CD4-positive, alpha-beta T cell treated with Interleukin-12 subunit alpha and Interleukin-12 subunit beta, for 1 hour (primary cell): ENCODE measurements at regions not wholly inside any gene's neighbourhood (a gene's known extent, or its start where the extent isn't known, plus 50 kb on each side); places are given as distances from the start of the nearest gene placed in this dataset.
"Not testable (repeated sequence)": the region's sequence is repeated elsewhere in the genome, so short reads cannot be mapped to it uniquely, and the experiment has no call there.

Source experiments
- DNase-seq: peaks from one replicate; pipeline ENCODE4 v3.0.0-alpha.2; 2020

DNA sequence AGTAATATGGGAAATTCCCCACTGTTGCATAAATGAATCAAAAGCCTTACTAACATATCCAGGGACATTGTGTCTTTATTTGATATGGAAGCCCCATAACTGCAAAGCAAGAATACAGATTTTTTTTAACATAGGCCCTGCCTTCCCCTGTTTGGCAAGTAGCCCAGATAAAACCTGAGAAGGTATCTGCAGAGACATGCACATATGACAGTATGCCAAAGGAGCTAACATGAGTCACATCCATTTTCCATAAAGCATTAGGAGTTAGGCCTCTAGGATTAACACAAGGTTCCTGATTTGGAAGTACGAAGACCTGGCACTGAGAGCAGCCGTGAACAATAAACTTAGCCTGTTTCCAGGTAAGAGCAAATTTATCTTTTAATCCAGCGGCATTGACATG is 1505.9 kb downstream of the UQCRFS1 start:
- not testable (repeated sequence) for DNase-seq

DNA sequence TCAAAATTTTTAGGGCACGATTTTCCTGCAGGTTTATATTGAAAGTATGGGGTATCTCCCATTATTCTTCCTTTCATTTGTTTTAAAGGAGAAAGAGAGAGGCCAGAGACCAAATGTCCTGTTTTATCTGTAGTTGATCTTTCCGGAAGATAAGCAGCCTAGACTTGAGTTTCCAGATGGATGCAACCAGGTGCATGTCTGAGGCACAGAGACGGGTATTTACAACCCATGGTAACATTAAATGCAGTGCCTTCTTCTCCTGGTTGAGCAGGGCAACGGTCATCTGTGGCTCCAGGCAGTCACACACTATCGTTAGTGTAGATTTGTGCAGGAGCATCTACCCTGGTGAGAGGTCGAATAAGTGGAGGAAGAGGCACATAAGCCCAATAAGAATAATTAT is 1507.1 kb downstream of the UQCRFS1 start:
- DNase-seq: no peak

DNA sequence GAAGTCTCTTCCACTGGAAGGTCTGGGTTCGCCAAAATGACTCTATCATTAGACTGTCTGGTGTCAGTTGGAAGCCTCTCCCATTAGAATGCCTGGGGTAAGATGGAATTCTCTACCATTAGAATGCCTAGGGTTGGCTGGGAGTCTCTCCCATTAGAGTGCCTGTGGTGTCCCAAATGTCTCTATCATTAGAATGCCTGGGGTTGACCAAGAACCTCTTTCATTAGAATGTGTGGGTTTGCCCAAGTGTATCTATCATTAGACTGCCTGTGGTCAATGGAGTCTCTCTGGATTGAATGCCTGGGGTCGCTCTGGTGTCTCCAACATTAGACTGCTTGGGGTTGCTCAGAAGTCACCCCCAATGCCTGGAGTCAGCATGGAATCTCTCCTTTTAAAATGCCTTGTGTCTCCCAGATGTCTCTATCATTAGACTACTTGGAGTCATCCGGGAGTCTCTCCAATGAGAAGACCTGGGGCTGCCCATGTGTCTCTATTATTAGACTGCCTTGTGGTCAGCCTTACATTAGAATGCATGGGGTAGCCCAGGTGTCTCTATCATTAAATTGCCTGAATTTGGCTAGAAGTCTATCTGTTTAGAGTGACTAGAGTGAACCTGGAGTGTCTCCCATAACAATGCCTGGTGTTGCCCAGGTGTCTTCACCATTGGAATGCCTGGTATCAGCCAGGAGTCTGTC is 1518.4 kb downstream of the UQCRFS1 start:
- DNase-seq: no peak

DNA sequence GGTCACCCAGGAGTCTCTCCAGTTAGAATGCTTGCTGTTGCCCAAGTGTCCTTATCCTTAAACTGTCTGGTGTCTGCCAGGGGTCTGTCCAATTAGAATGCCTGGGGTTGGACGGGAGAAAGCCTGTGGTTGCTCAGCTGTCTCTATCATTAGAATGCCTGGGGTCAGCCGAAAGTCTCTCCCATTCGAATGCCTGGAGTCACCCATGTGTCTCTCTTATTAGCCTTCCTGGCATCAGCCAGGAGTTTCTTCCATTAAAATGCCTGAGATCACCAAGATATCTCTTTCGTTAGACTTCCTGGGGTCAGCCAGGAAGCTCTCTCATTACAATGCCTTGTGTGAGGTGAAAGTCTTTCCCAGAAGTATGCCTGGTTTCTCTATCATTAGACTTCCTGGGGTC is 1521.0 kb downstream of the UQCRFS1 start:
- DNase-seq: no peak

DNA sequence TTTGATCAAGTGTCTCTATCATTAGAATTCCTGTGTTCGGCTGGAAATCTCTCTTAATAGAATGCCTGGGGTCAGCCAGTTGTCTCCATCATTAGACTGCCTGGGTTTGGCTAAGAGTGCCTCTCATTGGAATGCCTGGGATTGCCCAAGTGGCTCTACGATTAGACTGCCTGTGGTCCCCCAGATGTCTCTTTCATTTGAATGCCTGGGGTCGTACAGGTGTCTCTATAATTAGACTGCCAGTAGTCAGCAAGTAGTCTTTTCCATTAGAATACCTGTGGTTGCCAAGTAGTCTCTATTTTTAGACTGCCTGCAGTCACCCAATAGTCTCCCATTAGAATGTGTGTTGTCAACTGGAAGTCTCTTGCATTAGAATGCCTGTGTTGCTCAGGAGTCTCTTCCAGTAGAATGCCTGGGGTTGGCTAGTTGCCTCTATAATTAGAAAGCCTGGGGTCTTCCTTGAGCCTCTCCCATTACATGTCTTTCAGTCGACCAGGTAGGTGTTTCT is 1523.2 kb downstream of the UQCRFS1 start:
- no peak for DNase-seq

DNA sequence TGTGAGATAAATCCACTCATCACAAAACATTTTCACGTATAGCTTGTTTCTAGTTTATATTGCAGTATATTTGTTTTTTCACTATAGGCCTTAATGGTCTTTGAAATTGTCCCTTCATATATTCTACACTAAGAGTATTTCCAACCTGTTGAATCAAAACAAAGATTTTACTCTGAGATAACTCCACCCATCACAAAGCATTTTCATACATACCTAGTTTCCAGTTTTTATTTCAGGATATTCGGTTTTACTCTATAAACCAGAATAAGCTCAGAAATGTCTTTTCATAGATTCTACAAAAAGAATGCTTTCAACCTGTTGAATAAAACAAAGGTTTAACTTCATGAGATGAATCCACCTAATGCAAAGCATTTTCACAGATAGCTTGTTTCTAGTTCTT is 1528.7 kb downstream of the UQCRFS1 start:
- DNase-seq: no peak

DNA sequence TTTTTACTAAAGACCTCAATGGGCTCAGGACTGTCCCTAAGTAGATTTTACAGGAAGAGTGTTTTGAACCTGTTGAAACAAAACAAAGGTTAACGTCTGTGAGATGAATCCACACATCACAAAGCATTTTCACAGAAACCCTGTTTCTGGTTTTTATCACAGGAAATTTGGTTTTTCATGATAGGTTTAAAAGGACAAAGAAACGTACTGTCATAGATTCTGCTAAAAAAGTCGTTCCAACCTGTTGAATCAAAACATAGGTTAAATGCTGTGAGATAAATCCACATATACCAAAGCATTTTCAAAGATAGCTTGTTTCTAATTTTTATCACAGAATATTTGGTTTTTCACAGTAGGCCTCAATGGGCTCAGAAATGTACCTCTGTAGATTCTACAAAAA is 1531.0 kb downstream of the UQCRFS1 start:
- no peak for DNase-seq

DNA sequence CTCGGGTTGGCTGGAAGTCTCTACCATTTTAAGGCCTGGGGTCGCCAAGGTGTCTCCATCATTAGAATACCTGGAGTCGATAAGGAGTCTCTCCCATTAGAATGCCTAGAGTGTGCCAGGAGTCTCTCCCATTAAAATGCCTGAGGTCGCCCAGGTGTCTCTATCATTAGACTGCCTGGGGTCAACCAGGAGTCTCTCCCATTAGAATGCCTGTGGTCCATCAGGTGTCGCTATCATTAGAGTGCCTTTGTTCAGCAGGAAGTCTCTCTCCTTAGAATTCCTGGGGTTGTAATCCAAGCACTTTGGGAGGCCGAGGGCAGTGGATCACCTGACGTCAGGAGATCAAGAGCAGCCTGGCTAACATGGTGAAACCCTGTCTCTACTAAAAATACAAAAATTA is 1533.0 kb downstream of the UQCRFS1 start:
- no peak for DNase-seq

DNA sequence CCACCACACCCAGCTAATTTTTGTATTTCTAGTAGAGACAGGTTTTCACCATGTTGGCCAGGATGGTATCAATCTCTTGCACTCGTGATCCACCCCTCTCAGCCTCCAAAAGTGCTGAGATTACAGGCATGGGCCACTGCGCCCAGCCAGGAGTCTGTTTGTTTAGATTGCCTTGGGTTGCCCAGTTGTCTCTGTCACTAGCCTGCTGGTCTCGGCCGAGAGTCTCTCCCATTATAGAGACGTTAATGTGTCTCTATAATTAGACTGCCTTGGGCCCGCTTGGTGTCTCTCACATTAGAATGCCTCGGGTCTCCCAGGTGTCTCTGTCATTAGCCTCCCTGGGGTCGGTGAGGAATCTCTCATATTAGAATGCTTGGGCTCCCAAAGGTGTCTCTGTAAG is 1533.6 kb downstream of the UQCRFS1 start:
- no peak for DNase-seq

DNA sequence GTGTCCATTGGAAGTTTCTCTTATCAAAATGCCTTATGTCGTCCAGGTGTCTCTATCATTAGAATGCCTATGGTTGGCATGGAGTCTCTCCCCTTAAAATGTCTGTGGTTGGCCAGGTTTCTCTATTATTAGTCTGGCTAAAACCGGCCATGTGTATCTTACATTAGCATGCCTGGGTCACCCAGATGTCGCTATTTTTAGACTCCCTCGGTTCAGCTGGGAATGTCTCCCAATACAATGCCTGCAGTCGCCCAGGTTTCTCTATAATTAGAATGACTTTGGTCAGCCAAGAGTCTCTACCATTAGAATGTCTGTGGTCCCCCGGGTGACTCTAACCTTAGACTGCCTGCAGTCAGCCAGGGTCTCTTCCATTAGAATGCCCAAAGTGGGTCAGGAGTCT is 1536.1 kb downstream of the UQCRFS1 start:
- DNase-seq: no peak

DNA sequence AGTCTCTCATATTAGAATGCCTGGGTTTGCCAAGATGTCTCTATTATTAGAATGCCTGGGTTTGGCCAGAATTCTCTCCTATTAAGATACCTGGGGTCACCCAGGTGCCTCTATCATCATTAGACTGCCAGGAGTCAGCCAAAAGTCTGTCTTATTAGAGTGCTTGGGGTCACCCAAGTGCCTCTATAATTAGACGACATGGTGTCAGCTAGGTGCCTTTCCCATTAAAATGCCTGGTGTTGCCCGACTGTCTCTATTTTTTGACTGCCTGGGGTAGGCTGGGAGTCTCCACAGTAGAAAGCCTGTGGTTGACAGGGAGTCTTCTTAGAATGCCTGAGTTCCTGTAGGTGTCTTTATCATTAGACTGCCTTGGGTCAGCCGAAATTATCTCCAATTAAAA is 1536.6 kb downstream of the UQCRFS1 start:
- no peak for DNase-seq

DNA sequence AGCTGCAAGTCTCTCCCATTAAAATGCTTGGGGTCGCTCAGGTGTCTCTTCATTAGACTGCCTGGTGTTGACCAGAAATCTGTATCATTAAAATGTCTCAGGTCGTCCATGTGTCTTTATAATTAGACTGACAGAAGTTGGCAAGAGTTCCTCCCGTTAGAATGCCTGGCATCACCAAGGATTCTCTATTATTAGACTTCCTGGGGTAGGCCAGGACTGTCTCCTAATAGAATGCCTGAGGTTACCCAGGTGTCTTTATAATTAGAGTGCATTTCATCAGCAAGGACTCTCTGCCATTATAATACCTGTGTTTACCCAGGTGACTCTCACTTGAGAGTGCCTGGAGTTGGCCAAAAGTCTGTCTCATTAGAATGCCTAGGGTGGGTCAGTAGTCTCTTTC is 1537.2 kb downstream of the UQCRFS1 start:
- no peak for DNase-seq

DNA sequence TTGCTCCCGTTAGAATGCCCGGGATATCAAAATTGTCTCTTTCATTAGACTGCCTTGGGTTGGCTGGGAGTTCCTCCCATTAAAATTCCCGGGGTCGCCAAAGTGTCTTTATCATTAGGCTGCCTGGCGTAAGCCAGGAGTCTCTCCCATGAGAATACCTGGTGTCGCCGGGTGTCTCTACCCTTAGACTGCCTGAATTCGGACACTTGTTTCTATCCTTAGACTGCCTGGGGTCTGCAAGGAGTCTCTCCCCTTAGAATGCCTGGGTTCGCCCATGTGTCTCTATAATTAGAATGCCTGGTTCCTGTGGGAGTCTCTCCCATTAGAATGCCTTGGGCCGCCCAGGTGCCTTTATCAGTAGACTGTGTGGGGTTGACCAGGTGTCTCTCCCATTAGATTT is 1538.2 kb downstream of the UQCRFS1 start:
- DNase-seq: no peak

DNA sequence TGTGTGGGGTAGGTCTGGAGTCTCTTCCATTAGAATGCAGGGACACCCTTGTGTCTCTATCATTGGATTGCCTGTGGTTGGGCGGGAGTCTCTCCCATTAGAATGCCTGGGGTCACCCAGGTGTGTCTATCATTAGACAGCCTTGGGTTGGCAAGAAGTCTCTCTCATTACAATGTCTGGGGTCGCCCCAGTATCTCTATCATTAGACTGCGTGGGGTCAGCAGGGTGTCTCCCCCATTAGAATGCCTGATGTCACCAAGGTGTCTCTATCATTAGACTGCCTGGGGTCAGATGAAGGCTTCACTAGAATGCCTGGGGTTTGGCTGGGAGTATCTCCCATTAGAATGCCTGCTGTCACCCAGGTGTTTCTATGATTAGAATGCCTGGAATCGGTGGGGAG is 1539.0 kb downstream of the UQCRFS1 start:
- DNase-seq: no peak

DNA sequence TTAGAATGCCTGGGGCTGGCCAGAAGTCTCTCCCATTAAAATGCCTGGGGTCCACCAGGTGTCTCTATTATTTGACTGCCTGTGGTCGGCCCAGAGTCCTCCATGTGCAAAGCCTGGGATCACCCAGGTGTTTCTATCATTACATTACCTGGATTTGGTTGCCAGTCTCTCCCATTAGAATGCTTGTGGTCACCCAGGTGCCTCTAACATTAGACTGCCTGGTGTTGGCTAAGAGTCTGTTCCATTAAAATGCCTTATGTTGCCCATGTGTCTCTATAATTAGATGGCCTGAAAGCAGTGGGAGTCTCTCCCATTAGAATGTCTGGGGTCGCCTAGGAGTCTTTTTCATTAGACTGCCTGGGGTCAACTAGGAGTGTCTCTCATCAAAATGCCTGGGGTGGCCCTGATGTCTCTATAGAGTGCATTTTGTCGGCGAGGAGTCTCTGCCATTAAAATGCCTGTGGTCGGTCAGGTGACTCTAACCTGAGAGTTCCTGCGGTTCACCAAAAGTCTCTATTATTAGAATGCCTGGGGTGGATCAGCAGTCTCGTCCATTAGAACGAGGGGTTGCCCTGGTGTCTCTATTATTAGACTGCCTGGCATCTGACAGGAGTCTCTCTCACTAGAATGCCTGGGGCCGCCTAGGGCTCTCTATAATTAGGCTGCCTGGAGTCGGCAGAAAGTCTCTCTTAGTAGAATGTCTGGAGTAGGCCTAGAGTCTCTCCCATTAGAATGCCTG is 1540.5 kb downstream of the UQCRFS1 start:
- DNase-seq: no peak

DNA sequence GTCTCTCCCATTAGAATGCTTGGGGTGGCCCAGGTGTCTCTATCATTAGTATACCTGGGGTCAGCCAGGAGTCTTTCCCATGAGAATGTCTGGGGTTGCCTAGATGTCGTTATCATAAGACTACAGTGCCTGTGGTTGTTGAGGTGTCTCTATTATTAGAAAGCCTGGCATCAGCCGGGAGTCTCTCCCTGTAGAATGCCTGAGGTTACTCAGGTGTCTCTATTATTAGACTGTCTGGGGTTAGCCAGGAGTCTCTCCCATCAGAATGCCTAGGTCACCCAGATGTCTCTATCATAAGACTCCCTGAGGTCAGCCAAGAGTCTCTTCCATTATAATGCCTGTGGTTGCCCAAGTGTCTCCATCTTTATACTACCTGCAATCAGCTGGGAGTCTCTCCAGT is 1541.1 kb downstream of the UQCRFS1 start:
- DNase-seq: no peak

DNA sequence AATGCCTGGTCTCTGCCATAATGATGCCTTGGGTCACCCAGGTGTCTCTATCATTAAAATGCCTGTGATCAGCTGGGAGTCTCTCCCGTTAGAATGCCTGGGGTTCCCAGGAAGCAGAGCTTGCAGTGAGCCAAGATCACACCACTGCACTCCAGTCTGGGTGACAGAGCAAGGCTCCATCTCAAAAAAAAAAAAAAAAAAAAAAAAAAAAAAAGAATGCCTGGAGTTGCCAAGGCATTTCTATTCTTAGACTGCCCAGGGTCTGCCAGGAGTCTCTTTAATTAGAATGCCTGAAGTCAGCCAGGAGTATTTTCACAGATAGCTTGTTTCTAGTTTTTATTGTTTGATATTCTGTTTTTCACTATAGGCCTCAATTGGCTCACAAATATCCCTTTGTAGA is 1552.5 kb downstream of the UQCRFS1 start:
- no peak for DNase-seq

DNA sequence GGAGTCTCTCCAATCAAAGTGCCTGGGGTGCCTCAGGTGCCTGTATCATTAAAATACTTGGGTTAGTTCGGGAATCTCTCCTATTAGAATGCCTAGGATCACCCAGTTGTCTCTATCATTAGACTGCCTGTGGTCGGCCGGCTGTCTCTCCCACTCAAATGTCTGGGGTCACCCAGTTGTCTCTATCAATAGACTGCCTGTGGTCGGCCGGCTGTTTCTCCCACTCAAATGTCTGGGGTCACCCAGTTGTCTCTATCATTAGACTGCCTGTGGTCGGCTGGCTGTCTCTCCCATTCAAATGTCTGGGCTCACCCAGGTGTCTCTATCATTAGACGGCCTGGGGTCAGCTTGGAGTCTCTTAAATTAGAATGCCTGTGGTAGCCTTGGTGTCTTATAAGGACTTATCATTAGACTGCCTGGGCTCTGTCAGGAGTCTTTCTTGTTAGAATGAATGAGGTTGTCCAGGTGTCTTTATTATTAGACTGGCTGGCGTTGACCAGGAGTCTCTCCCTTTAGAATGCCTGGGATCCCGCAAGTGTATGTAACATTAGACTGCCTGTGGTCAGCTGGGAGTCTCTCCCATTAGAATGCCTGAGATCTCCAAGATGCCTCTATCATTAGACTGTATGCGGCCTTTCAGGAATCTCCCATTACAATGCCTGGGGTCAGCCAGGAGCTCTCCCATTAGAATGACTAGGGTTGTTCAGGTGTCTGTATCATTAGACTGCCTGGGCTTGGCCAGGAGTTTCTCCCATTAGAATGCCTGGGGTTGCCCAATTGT is 1555.5 kb downstream of the UQCRFS1 start:
- DNase-seq: no peak

DNA sequence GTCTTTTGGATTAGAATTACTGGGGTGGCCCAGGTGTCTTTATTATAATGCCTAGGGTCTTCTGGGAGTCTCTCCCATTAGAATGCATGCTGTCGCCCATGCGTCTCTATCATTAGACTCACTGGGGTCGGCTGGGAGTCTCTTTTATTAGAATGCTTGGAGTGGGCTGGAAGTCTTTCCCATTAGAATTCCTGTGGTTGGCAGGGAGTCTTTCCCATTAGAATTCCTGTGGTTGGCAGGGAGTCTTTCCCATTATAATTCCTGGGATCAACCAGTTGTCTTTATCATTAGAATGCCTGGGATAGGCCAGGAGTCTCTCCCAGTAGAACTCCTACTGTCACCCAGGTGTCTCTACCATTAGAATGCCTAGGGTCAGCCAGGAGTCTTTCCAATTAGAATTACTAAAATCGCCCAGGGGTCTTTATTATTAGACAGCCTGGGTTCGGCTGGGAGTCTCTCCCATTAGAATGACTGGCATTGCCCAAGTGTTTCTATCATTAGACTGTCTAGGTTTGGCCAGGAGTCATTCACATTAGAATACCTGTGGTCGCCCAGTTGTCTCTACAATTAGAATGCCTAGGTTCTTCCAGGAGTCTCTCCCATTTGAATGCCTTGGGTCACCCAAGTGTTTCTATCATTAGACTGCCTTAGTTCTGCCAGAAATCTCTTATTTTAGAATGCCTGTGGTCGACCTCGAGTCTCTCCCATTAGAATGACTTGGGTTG is 1558.5 kb downstream of the UQCRFS1 start:
- DNase-seq: no peak

DNA sequence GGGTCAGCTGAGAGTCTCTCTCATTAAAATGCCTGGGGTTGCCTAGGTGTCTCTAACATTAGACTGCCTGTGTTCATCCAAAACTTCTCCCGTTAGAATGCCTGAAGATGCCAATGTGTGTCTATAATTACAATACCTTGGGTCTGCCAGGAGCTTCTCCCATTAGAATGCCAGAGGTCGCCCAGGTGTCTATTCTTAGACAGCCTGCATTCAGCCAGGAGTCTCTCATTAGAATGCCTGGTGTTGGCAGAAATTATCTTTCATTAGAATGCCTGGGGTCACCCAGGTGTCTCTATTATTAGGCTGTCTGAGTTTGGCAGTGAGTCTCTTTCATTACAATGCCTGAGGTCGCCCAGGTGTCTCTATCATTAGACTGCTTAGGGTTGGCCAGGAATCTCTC is 1560.2 kb downstream of the UQCRFS1 start:
- no peak for DNase-seq

DNA sequence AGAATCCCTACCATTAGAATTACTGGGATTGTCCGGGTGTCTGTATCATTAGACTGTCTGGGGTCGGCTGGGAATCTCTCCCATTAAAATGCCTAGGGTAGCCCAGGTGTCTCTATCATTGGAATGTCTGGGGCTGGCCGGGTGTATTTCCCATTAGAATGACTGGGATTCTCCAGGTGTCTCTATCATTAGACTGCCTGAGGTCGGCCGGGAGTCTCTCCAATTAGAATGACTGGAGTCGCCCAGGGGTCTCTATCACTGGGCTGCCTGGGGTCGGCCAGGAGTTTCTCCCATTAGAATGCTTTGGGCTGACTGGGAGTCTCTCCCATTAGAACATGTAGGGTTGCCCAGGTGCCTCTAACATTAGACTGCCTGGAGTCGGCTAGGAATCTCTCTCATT is 1560.7 kb downstream of the UQCRFS1 start:
- DNase-seq: no peak

DNA sequence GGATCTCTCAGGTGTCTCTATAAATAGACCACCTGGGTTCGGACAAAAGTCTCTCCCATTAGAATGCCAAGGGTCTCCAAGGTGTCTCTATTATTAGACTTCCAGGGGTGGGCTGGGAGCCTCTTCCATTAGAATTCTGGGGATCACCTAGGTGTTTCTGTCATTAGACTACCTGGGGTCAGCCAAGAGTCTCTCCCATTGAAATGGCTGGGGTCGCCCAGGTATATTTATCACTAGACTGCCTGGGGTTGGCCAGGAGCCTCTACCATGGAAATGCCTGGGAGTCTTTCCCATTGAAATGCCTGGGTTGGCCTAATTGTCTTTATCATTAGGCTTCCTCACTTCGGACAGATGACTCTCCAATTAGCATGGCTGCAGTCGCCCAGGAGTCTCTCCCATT is 1565.5 kb downstream of the UQCRFS1 start:
- no peak for DNase-seq

DNA sequence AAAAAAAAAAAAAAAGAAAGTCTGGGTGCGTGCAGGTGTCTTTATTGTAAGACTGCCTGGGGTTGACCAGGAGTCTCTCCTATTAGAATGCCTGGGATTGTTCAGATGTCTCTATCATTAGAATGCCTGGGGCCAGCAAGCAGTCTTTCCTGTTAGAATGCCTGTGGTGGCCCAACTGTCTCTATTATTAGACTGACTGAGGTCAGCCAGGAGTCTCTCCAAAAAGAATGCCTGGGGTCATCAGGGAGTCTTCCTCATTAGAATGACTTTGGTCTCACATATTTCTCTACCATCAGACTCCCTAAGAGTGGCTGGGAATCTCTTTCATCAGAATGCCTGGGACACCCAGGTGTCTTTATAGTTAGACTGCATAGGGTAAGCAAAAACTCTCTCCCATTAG is 1577.5 kb downstream of the UQCRFS1 start:
- no peak for DNase-seq
